Activated CD4-positive, CD25-positive, alpha-beta regulatory T cell treated with anti-CD3 and anti-CD28 coated beads, Interleukin-2, amount 50 U/mL, for 72 hours (primary cell): ENCODE measurements at regions not wholly inside any gene's neighbourhood (a gene's known extent, or its start where the extent isn't known, plus 50 kb on each side); places are given as distances from the start of the nearest gene placed in this dataset.

ENCODE experiments used
- DNase-seq: peaks from one replicate; pipeline ENCODE4 v3.0.0; 2021

DNA sequence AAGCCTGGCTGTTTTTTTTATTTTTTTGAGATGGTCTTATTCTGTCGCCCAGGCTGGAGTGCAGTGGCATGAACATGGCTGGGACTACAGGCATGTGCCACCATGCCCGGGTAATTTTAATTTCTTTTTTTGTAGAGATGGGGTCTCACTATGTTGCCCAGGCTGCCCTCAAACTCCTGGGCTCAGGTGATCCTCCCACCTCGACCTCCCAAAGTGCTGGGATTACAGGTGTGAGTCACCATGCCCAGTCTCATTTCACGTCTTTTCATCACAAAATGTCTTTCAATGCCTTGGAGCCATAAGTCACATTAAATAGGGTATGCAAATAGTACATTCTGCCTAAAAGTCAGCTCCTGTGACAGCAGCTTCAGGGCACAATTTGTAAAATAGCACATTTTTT lies 52.8 kb downstream of the SOX2 start:
- no peak for DNase-seq

DNA sequence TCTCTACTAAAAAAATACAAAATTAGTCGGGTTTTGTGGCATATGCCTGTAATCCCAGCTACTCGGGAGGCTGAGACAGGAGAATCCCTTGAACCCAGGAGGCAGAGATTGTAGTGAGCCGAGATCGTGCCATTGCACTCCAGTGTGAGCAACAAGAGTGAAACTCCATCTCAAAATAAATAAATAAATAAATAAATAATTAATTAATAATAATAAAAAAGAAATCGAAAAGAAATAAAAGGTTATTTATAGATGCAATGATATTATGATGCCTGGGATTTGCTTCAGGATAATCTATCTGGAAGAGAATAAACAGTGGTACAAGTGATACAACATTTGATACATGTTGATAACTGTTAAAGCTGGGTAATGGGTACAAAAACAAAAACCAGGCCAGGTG lies 58.6 kb downstream of the SOX2 start:
- DNase-seq, result no peak

- no peak for DNase-seq
Measured at GRCh38 chr3:181771120-181771519, 59.4 kb downstream of the SOX2 start.

GRCh38 chr3:181772166-181772565 lies 60.4 kb downstream of the SOX2 start:
- no peak for DNase-seq

DNA sequence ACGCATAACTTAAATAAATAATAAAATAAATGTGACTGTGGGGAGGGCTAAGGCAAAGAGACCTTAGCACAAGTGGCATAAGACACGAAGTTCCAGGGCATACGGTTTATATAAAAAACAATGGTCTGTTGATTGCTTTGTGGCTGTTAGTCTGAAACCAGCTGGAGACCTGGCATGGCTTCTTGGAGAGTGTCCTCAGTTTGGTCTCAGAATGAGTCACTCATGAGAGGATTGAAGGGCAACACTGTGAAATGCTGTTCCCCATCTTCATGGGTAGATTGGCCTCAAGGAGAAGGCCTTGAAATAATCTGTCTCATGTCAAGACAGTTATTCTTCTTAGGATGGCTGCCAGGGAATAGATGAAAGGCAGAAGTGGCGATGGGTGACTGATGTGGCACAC lies 62.2 kb downstream of the SOX2 start:
- no peak for DNase-seq

DNA sequence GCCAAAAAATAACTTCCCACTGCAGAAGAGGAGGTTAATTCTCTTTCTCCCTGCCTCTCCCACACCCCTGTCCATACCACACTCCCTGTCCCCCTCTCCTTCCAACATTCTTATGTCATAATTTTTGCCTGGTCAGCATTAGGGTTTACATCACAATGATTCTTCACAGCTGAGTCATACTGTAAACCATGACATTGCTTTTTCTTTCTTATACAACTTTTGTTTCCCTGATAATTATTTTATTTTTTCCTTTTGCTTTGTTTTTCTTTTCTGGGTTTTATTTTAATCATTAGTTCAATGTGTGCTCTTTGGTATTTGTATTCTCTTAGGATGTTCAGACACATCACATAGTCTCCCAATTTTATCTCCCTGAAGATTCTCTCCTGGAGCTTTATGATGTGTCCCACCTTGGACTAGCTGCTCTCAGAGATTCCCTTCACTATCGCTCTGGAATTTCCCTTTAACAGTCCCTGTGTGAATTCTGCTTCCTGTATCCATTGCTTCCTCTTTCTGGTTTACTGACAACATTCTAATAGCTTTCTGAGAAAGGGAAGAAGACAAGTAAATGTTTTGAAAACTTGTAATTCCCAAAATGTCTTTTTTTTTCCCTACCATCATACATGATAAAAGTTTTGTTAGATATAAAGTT lies 70.7 kb downstream of the SOX2 start:
- DNase-seq, result no peak

- no peak for DNase-seq
Measured at GRCh38 chr3:181790561-181790960, 78.8 kb downstream of the SOX2 start.

DNA sequence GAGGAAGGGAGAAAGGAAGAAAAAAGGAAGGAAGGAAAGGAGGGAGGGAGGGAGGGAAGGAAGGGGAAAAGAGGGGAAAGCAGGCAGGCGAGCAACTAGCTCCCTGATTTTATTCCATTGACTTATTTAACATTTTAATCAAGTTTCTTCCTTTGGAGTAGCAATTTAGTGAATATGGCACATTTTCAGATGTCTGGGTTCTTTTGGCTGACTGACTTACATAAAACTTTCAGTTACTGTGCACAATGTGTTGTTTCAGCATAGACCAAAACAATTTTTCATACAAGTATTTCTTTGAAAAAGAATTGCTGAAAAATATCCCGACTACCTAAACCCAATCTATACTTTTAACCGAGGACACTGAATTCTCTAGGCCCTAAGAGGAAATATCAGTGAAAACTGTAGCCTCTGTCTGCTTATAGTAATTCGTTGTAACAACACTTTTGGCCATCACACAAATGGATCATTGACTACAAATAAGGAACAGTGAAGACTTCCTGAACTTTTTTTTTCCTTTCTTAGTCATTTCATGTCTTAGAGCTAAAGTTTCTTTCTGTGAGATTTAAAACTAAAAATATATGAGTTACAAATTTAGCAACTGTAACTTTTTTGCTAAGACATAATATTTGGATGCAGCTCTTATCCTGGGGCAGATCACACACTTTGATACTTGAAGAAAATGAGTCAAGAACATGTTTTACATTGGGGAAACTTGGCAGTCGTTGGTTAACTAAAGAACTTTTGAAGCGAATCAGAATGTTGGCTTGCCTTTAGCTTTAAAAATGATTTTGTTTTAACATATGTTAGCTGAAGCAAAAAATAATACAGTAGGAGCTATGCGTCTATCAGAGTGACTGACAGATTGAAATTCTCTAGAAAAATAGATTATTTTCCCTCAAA lies 79.6 kb downstream of the SOX2 start:
- no peak for DNase-seq

GRCh38 chr3:181793006-181793405 lies 81.3 kb downstream of the SOX2 start:
- DNase-seq, result no peak

DNA sequence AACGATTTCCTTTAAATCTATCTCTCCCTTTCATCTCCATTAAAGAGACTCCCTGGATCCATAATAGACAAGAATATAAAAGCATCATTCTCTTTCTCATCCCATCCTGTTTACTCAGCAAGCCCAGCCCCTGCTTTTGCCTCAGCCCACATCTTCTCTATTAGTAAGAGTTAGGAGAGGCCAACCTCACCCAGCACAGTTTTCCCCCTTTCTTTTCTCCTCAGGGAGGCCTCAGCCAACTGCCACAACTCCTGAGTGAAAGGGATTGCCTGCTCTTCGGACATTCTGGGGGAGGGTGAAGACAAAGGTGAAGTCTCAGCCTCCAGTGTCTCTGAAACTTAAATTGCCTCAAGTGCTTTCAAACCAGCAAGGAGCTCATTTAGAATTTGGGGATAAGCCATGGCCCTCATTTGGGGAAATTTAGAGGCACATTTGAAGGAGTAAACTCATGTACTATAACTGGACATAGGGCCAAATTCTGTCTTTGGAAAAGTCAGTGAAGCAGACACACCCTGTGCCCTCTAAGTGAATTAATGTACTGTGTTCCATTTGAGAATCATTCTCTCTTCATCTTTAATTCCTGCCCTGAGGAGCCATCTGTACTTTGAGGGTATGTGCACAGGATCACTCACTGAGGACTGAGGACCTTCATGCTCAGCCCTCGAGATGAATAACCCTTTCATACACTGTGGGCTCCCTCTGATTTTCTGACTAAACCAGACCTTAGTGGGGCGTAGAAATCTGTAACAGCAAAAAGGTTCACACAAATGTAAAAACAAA lies 82.5 kb downstream of the SOX2 start:
- DNase-seq, result no peak

GRCh38 chr3:181796641-181797040 lies 84.9 kb downstream of the SOX2 start:
- DNase-seq, result no peak

GRCh38 chr3:181797431-181797830 lies 85.7 kb downstream of the SOX2 start:
- DNase-seq, result no peak

- no peak for DNase-seq
Measured at GRCh38 chr3:181805703-181806102, 94.0 kb downstream of the SOX2 start.

GRCh38 chr3:181808053-181808452 lies 96.3 kb downstream of the SOX2 start:
- DNase-seq, result no peak

GRCh38 chr3:181823716-181824115 lies 112.0 kb downstream of the SOX2 start:
- DNase-seq, result no peak

GRCh38 chr3:181824961-181825360 lies 113.2 kb downstream of the SOX2 start:
- DNase-seq, result no peak

DNA sequence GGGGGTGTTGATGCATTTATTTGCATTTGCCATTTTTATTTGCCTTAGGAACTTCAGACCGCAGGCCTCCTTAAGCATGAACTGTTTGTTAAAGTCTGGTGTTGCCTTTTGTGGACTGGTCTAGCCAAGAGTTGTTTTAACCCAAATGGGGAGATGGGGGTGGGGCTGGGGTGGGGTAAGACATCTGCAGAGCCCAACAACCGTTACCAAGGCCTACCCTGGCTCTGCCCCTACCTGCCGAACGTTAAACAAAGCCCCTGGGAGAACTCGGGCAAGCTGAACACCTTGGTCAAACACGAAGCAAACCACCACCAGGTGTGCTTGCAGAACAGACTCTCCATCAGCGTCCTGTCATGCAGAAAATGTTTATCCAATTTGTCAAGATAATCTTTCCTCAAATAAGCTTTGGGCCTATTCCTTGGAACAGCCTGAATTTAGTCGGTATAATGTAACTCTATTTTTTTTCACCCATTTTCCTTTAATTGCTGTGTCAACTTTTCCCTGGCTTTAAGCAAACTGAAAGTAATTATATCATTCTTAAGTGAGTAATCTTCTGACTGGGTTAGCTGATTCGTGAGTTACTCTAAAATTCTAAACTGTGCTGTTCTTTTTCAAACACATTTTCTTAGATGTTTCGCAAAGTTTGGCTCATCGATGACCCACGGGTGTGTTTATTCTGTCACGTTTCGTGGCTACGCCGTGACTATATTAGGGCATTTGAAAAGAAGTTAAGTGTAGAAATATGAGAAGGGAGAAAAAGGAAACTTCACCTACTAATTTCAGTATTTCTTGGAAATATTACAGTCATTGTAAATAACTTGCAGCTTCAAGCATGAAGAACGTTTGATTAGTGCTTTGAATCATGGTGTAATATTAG lies 127.6 kb downstream of the SOX2 start:
- DNase-seq, result no peak

- DNase-seq, result no peak
Measured at GRCh38 chr3:181839916-181840297, 128.2 kb downstream of the SOX2 start.

DNA sequence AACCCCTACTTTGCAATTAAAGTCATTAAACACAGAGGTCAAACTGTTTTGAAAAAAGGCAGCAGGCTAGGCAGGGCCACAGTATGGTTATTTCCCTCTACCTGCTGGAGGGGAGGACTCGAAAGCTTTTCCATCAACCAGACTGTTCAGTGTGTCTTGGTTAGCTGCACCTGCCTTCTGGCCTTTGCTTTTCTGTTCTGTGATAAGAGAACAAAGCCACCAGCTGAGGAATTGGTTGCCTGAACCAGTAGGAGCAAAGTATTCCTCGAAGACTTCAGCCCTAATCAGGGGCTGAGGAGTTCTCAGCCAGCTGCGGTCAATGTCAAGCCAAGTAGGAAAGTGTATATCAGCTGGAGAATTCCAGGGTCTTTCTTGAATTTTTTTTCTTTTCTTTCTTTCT lies 132.5 kb downstream of the SOX2 start:
- no peak for DNase-seq

DNA sequence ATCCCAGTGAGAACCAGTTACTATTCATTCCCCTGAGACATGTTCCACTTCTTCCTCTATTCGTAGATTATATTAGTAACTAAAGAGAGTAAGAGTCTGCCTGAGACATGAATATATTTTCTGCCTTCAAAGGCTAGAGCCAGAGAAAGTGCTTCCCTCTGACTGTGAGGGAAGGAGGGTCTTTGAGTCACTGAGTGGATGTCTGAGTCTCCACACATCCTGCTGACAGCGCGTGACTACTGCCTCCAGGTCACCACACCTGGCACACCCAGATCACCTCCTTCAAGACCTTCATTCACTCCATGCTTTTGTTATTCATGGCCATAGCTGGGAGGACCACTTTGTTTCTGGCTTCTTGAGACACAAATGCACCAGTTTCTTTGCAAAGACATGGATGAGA lies 135.6 kb downstream of the SOX2 start:
- DNase-seq, result no peak

DNA sequence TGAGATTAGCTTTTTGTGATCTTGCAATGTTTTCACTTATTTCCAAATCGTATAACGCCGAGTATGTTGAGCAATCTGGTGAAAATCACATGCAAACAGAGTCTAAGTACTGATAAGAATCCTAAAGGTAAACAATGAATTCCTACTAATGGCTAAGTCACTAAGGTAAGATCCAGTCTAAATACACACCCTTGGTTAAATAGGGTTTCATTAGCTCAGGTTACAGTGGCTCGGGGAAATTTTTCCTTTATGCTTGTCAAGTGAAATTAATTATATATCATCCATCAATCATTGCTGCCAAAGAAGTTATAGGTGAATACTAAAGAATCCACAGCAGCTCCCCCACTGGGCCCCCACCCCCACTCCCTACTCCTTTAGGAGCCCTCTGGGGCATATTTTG lies 139.3 kb downstream of the SOX2 start:
- no peak for DNase-seq

DNA sequence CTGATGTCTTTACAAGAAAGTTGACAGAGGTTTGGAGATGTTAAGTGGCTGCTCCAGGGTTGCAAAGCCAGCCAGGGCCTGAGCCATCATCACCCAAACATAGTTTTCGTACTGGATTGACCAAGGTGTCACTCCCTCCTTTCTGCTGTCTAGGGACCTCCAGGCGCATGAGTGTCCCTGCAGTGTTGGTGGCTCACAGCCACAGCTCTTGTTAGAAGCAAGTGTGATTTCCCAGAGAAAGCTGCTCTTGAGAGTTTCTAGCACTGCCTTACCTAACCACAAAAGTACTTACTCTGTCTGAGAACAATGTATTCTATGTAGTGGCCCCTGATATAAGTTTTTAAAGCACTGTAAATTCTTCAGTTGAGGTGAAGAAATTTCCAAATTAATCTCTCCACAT lies 144.1 kb downstream of the SOX2 start:
- DNase-seq, result no peak

DNA sequence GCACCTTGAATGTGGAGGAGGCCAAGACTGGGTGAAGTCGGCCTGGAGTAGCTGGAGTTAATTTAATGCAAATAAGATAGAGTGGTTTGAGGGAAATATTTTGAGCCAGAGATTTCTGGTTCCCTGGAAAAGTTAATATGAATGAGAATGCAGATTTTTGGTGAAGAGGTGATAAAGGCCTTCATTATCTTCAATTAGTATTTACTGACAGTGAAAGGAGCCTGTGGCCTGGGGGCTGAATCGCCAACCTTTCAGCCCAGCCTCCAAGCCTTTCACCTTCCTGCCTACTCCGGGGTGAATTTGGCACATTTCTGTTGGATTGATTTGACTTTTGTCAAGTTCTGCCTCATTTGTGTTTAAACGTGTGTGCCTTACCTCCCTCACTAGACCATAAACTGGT lies 147.8 kb downstream of the SOX2 start:
- no peak for DNase-seq
